HL-60/S4 treated with retinoic acid at 250 ng/mL for 4 days and 3 days (cell line): ENCODE measurements at regions not wholly inside any gene's neighbourhood (a gene's known extent, or its start where the extent isn't known, plus 50 kb on each side); places are given as distances from the start of the nearest gene placed in this dataset.
"Not testable (repeated sequence)": the region's sequence is repeated elsewhere in the genome, so short reads cannot be mapped to it uniquely, and the experiment has no call there.

Experiments
- in situ Hi-C: fragments of 300-500 bp; cut with MboI; formaldehyde crosslinking; loops from 2 replicates; pipeline ENCODE4 v1.7.0; 2022; ENCODE audit warnings: low sequenced_read_pairs

- in situ Hi-C loops: no loop called here
These were observed 477.9 kb downstream of the MN1 start for GRCh38 chr22:27323661-27324060.

- in situ Hi-C loops: not testable (repeated sequence)
These were observed 476.6 kb downstream of the MN1 start for GRCh38 chr22:27324908-27325307.

- in situ Hi-C loops: no loop called here
These were observed 474.1 kb downstream of the MN1 start for GRCh38 chr22:27327497-27327896.

- in situ Hi-C loops: no loop called here
These were observed 473.4 kb downstream of the MN1 start for GRCh38 chr22:27327981-27328721.

GRCh38 chr22:27329131-27329850, 472.3 kb downstream of the MN1 start:
- in situ Hi-C loops: no loop called here

GRCh38 chr22:27329966-27330645, 471.4 kb downstream of the MN1 start:
- in situ Hi-C loops: no loop called here

GRCh38 chr22:27331526-27332281, 469.9 kb downstream of the MN1 start:
- in situ Hi-C loops: no loop called here

GRCh38 chr22:27335102-27335660, 466.4 kb downstream of the MN1 start:
- in situ Hi-C loops: no loop called here

GRCh38 chr22:27336151-27337090, 465.1 kb downstream of the MN1 start:
- in situ Hi-C loops: no loop called here

GRCh38 chr22:27337676-27338075, 463.9 kb downstream of the MN1 start:
- in situ Hi-C loops: no loop called here

- in situ Hi-C loops: no loop called here
These were observed 461.5 kb downstream of the MN1 start for GRCh38 chr22:27340047-27340446.

GRCh38 chr22:27344546-27344945, 457.0 kb downstream of the MN1 start:
- in situ Hi-C loops: no loop called here

- in situ Hi-C loops: no loop called here
These were observed 455.9 kb downstream of the MN1 start for GRCh38 chr22:27345691-27346090.

GRCh38 chr22:27347951-27348350, 453.6 kb downstream of the MN1 start:
- in situ Hi-C loops: no loop called here

GRCh38 chr22:27348634-27349033, 452.9 kb downstream of the MN1 start:
- in situ Hi-C loops: no loop called here

GRCh38 chr22:27349456-27349855, 452.1 kb downstream of the MN1 start:
- in situ Hi-C loops: no loop called here

- in situ Hi-C loops: no loop called here
These were observed 451.2 kb downstream of the MN1 start for GRCh38 chr22:27350306-27350705.

GRCh38 chr22:27352426-27352825, 449.1 kb downstream of the MN1 start:
- in situ Hi-C loops: no loop called here

GRCh38 chr22:27358096-27358870, 443.3 kb downstream of the MN1 start:
- in situ Hi-C loops: no loop called here
